Kidney (tissue), 13 donors: ENCODE measurements at regions not wholly inside any gene's neighbourhood (a gene's known extent, or its start where the extent isn't known, plus 50 kb on each side); places are given as distances from the start of the nearest gene placed in this dataset.

Experiments
- DNase-seq, 5 donors: peaks; one replicate each; pipeline ENCODE4 v3.0.0-alpha.2; 2013 to 2020
- FAIRE-seq: peaks from 2 replicates; lab custom pipeline; 2012; peaks lifted over from hg19 to GRCh38; lab: Jason Lieb, UNC
- H3K27ac ChIP-seq, 2 donors: one replicate each; pipeline ENCODE4 v1.7.0; 2013; ENCODE audit warnings: low read depth in 2 of 2, low read length in 2 of 2, inconsistent platforms in 1 of 2
- H3K27me3 ChIP-seq: one replicate; pipeline ENCODE4 v1.7.1; 2013; ENCODE audit warnings: low read length, inconsistent platforms; ENCODE audit not compliant: control insufficient read depth, insufficient read depth
- H3K36me3 ChIP-seq, 3 donors: one replicate each; pipeline versions ENCODE4 v1.7.0 to v1.7.1; 2013; ENCODE audit warnings: low read length in 3 of 3, control low read depth in 1 of 3, inconsistent platforms in 1 of 3; ENCODE audit not compliant: insufficient read depth in 3 of 3, control insufficient read depth in 2 of 3
- H3K4me1 ChIP-seq, 3 donors: one replicate each; pipeline versions ENCODE4 v1.7.0 to v1.7.1; 2013; ENCODE audit warnings: low read length in 3 of 3, inconsistent platforms in 1 of 3, low read depth in 1 of 3; ENCODE audit not compliant: control insufficient read depth in 2 of 3, insufficient read depth in 2 of 3
- H3K4me3 ChIP-seq, 3 donors: one replicate each; pipeline versions ENCODE4 v1.7.0 to v1.8.1; 2013; ENCODE audit warnings: low read length in 3 of 3, control low read depth in 1 of 3, inconsistent platforms in 1 of 3
- H3K9ac ChIP-seq, 3 donors: one replicate each; pipeline versions ENCODE4 v1.7.0 to v1.7.1; 2013; ENCODE audit warnings: low read length in 3 of 3, control low read depth in 1 of 3, inconsistent platforms in 1 of 3
- H3K9me3 ChIP-seq, 3 donors: one replicate each; pipeline versions ENCODE4 v1.7.0 to v1.7.1; 2013; ENCODE audit warnings: low read length in 3 of 3, control low read depth in 1 of 3, inconsistent platforms in 1 of 3; ENCODE audit not compliant: control insufficient read depth in 2 of 3, insufficient read depth in 1 of 3
- intact Hi-C: fragments of 100-400 bp; cut with DNase I; formaldehyde crosslinking; loops from one replicate; pipeline ENCODE4 v1.11.1; 2022
- TF ChIP-seq, protein P1 (sequence below): IDR thresholded peaks from 3 replicates; pipeline ENCODE4 v1.5.1; 2012; ENCODE audit warnings: mild to moderate bottlenecking, moderate library complexity, borderline replicate concordance; ENCODE audit not compliant: insufficient read depth; ENCODE audit errors: extremely low read depth
- donor health status: control.
- donor health status: control.
- donor health status: control.
- donor health status: control.
- donor health status: control.
- donor health status: DM: yes; HTN: yes; CAD: no.
- donor health status: Normal renal cell carcinoma (clear cell type).

DNA sequence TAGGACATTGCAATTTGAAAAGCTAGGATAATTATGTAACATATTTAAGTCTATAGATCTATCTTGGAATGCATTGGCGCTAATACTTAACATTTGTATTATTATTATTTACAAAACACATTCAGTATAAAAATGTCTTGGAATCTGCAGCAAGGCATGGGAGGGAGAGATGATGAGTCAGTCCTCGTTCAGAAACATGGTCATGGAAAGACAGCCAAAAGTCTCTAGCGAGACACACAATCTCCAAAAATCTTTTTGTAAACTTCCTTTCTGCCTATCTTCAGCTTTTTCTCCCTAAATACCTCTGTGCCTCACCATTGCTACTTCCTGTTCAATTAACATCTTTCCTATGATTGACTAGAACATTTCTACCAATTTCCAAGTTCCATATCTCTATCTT is 188.4 kb upstream of the CACNA2D1 start:
- DNase-seq (no peak), FAIRE-seq (no peak)
- intact Hi-C loops, result no loop called here
- H3K9me3 ChIP-seq, result no peaks in the 10 kb centered on the region
- no peak overlapping the region for H3K9ac ChIP-seq
- H3K36me3 ChIP-seq, result no peaks in the 10 kb centered on the region
- H3K27me3 ChIP-seq, result no peaks in the 10 kb centered on the region
- H3K27ac ChIP-seq, result no peak overlapping the region
- H3K4me1 ChIP-seq, result no peaks in the 10 kb centered on the region
- TF ChIP-seq, protein P1, sequence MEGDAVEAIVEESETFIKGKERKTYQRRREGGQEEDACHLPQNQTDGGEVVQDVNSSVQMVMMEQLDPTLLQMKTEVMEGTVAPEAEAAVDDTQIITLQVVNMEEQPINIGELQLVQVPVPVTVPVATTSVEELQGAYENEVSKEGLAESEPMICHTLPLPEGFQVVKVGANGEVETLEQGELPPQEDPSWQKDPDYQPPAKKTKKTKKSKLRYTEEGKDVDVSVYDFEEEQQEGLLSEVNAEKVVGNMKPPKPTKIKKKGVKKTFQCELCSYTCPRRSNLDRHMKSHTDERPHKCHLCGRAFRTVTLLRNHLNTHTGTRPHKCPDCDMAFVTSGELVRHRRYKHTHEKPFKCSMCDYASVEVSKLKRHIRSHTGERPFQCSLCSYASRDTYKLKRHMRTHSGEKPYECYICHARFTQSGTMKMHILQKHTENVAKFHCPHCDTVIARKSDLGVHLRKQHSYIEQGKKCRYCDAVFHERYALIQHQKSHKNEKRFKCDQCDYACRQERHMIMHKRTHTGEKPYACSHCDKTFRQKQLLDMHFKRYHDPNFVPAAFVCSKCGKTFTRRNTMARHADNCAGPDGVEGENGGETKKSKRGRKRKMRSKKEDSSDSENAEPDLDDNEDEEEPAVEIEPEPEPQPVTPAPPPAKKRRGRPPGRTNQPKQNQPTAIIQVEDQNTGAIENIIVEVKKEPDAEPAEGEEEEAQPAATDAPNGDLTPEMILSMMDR, result no peak
- no peak overlapping the region for H3K4me3 ChIP-seq

DNA sequence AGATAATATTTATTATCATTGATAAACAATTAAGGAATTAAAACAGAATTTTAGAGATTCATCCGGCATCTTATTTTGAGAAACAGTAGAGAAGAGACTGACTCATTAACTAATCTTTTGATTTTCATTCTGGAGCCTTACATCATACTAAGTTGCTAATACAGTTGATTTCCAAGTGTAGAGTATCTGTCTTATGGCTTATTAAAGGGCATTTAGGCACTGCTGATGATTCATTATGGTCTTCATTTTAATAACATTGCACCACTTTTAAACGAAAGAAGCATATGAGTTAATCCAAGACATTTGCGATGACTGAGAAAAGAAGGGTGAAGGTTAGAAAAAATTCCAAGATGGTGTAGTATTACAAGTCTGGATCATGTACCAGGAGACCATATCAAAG is 186.0 kb upstream of the CACNA2D1 start:
- no peaks in the 10 kb centered on the region for H3K9me3 ChIP-seq
- H3K4me1 ChIP-seq, result no peaks in the 10 kb centered on the region
- H3K9ac ChIP-seq, result no peak overlapping the region
- H3K36me3 ChIP-seq, result no peaks in the 10 kb centered on the region
- TF ChIP-seq, protein P1, result no peak
- no peak overlapping the region for H3K27ac ChIP-seq
- FAIRE-seq (no peak), DNase-seq (no peak)
- intact Hi-C loops, result no loop called here
- no peaks in the 10 kb centered on the region for H3K27me3 ChIP-seq
- no peak overlapping the region for H3K4me3 ChIP-seq

DNA sequence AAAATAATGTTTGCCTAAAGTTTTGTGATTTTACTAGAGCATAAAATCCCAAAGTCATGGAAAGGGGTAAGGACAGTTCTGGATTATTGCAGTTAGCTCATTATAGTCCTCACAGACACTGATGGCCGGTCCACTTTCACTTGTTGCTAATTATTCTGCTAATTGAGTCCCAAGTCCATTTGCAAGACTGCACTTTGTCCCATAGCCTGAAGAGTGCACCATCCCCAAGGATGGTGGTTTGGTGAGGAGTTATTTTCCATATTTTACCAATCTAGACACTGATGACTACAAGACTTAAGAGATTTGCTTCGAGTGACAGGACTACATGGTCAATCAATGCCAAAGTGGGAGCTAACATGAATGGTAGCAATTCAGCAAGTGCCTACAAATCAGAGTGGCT is 181.8 kb upstream of the CACNA2D1 start:
- no peak overlapping the region for H3K4me3 ChIP-seq
- H3K4me1 ChIP-seq, result no peaks in the 10 kb centered on the region
- TF ChIP-seq, protein P1, result no peak
- no peaks in the 10 kb centered on the region for H3K36me3 ChIP-seq
- intact Hi-C loops, result no loop called here
- FAIRE-seq (no peak), DNase-seq (no peak)
- no peaks in the 10 kb centered on the region for H3K9me3 ChIP-seq
- no peaks in the 10 kb centered on the region for H3K27me3 ChIP-seq
- no peak overlapping the region for H3K9ac ChIP-seq
- no peak overlapping the region for H3K27ac ChIP-seq

DNA sequence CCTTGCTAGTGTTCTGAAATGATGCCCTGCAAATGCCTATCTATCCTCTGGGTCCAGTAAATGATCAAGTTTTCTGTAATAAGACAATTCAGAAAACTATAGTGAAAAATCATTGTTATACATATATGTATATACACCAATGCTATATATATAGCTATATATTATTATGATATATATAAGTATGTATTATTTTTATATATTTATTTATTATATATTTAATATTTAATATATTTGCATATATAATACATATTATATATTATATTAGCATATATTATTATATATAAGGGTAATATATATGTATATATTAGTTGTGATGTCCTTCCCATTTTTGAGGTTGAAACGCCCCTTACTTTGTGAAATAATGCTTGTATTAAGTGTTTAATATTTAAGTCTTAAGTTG is 181.4 kb upstream of the CACNA2D1 start:
- H3K27me3 ChIP-seq, result no peaks in the 10 kb centered on the region
- no peaks in the 10 kb centered on the region for H3K36me3 ChIP-seq
- H3K9ac ChIP-seq, result no peak overlapping the region
- H3K4me1 ChIP-seq, result no peaks in the 10 kb centered on the region
- DNase-seq (no peak), FAIRE-seq (peak; percentile 70)
- no peaks in the 10 kb centered on the region for H3K9me3 ChIP-seq
- intact Hi-C loops, result no loop called here
- TF ChIP-seq, protein P1, result no peak
- no peak overlapping the region for H3K4me3 ChIP-seq
- no peak overlapping the region for H3K27ac ChIP-seq
